Cardiac fibroblast (primary cell): ENCODE measurements at regions not wholly inside any gene's neighbourhood (a gene's known extent, or its start where the extent isn't known, plus 50 kb on each side); places are given as distances from the start of the nearest gene placed in this dataset.
A peak's percentile ranks its signal among the peaks of the same experiment; 100 is the strongest.

ENCODE experiments used
- DNase-seq, 2 donors: peaks; one replicate each; pipeline versions ENCODE4 v3.0.0 to v3.0.0-alpha.2; 2010; ENCODE audit warnings: low read depth in 2 of 2
- H3K4me3 ChIP-seq, 2 donors: replicated peaks in 1 of 2; 1 replicate in 1 of 2; 2 replicates in 1 of 2; pipeline ENCODE4 v1.5.1; 2011; ENCODE audit warnings: low read depth in 2 of 2, low read length in 2 of 2, mild to moderate bottlenecking in 2 of 2, moderate library complexity in 1 of 2
- TF ChIP-seq, protein P1 (sequence below): IDR thresholded peaks from one replicate; pipeline ENCODE4 v1.5.1; 2011; ENCODE audit warnings: low read depth, mild to moderate bottlenecking, low read length, inconsistent platforms

GRCh38 chr7:91330866-91331265, 66.6 kb downstream of the FZD1 start:
- no peak overlapping the region for H3K4me3 ChIP-seq
- DNase-seq, result peak; percentile 24 to 35
- TF ChIP-seq, protein P1, sequence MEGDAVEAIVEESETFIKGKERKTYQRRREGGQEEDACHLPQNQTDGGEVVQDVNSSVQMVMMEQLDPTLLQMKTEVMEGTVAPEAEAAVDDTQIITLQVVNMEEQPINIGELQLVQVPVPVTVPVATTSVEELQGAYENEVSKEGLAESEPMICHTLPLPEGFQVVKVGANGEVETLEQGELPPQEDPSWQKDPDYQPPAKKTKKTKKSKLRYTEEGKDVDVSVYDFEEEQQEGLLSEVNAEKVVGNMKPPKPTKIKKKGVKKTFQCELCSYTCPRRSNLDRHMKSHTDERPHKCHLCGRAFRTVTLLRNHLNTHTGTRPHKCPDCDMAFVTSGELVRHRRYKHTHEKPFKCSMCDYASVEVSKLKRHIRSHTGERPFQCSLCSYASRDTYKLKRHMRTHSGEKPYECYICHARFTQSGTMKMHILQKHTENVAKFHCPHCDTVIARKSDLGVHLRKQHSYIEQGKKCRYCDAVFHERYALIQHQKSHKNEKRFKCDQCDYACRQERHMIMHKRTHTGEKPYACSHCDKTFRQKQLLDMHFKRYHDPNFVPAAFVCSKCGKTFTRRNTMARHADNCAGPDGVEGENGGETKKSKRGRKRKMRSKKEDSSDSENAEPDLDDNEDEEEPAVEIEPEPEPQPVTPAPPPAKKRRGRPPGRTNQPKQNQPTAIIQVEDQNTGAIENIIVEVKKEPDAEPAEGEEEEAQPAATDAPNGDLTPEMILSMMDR, result no peak

- TF ChIP-seq, protein P1, result no peak
- H3K4me3 ChIP-seq, result no peak overlapping the region
- no peak for DNase-seq
These were observed 71.9 kb downstream of the FZD1 start for GRCh38 chr7:91336106-91336505.

GRCh38 chr7:91338226-91339020, 74.2 kb downstream of the FZD1 start:
- H3K4me3 ChIP-seq, result no peak overlapping the region
- no peak for DNase-seq
- TF ChIP-seq, protein P1, result no peak

- no peak for DNase-seq
- H3K4me3 ChIP-seq, result no peak overlapping the region
- TF ChIP-seq, protein P1, result no peak
These were observed 78.1 kb downstream of the FZD1 start for GRCh38 chr7:91342346-91342745.

DNA sequence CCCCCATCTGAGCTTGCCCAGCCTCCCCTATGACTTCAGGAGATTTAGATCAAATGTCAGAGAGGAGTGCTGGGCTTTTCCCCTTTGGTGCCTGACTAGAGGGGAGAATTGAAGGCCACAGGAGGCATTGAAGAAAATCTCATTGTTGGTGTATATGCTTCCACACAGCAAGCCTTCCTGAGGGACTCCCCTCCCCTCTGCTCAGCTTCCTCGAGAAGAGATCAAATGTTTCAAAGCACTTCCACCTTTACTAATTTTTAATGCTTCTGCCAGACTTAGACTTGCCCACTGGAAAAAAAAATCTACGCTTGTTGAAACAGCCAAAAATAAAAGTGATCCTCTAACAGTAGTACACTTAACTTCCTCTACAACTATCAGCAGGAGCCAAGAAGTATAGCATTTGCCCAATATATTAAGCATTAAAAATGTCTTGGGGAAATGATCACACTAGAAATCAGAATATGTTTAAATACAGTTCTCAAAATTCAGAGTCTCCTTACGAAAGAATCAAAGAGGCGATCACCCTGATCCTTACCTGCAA, 79.3 kb downstream of the FZD1 start:
- no peak for DNase-seq
- TF ChIP-seq, protein P1, result no peak
- H3K4me3 ChIP-seq, result no peak overlapping the region

- TF ChIP-seq, protein P1, result no peak
- DNase-seq, result no peak
- no peak overlapping the region for H3K4me3 ChIP-seq
These were observed 79.9 kb downstream of the FZD1 start for GRCh38 chr7:91343996-91344629.
